ENCODE measurements at regions not wholly inside any gene's neighbourhood (a gene's known extent, or its start where the extent isn't known, plus 50 kb on each side); places are given as distances from the start of the nearest gene placed in this dataset.

DNA sequence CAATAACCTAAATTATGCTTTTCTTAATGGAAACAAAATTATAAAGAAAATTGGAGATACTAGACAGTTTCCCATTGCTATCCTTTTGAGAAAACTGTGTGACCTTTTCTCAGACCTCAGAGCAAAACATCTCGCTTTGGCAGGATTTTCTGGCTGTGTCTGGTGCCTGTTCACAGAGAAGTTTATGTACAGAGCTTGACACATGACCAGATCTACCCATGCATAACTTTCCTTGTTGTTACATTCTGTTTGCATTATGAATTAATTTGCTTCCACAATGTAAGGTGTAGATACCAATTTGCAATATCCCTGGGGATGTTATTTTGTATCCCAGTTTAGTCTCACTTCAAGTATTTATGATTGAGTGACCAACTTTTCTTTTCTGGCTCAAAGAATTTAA, 565.0 kb downstream of the XPNPEP1 start:
- TF ChIP-seq, protein P1, sequence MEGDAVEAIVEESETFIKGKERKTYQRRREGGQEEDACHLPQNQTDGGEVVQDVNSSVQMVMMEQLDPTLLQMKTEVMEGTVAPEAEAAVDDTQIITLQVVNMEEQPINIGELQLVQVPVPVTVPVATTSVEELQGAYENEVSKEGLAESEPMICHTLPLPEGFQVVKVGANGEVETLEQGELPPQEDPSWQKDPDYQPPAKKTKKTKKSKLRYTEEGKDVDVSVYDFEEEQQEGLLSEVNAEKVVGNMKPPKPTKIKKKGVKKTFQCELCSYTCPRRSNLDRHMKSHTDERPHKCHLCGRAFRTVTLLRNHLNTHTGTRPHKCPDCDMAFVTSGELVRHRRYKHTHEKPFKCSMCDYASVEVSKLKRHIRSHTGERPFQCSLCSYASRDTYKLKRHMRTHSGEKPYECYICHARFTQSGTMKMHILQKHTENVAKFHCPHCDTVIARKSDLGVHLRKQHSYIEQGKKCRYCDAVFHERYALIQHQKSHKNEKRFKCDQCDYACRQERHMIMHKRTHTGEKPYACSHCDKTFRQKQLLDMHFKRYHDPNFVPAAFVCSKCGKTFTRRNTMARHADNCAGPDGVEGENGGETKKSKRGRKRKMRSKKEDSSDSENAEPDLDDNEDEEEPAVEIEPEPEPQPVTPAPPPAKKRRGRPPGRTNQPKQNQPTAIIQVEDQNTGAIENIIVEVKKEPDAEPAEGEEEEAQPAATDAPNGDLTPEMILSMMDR (IDR thresholded peaks at IDR 0.05) = no peak
- TF ChIP-seq EZH2 (IDR thresholded peaks at IDR 0.05; ENCODE audit: borderline replicate concordance, insufficient read depth, low read depth, low read length, poor library complexity, severe bottlenecking) = no peak

All from B cell (primary cell).